ENCODE measurements at regions not wholly inside any gene's neighbourhood (a gene's known extent, or its start where the extent isn't known, plus 50 kb on each side); places are given as distances from the start of the nearest gene placed in this dataset.

- TF ChIP-seq CTCF (IDR thresholded peaks at IDR 0.05) (no peak), EZH2 (IDR thresholded peaks at IDR 0.05; ENCODE audit: borderline replicate concordance, insufficient read depth, low read depth, low read length, poor library complexity, severe bottlenecking) (no peak)
Measured at GRCh38 chr2:172297950-172298349, 129.4 kb upstream of the ITGA6 start.
